HepG2 (cell line): ENCODE measurements at regions not wholly inside any gene's neighbourhood (a gene's known extent, or its start where the extent isn't known, plus 50 kb on each side); places are given as distances from the start of the nearest gene placed in this dataset.

Experiments used
- DPF2 ChIP-seq: sonication (generic); formaldehyde crosslinking; IDR thresholded peaks from 2 replicates; pipeline ENCODE4 v1.4.0; 2020; ENCODE audit warnings: mild to moderate bottlenecking, low read depth, missing genetic modification reagents, borderline replicate concordance
- GABPB1 ChIP-seq: IDR thresholded peaks from 2 replicates; pipeline ENCODE4 v1.6.1; 2016; ENCODE audit warnings: mild to moderate bottlenecking, missing genetic modification reagents, moderate library complexity, missing compliant biosample characterization
- MEIS1 ChIP-seq: sonication (generic); formaldehyde crosslinking; IDR thresholded peaks from 2 replicates; pipeline ENCODE4 v1.9.0; 2021; ENCODE audit warnings: mild to moderate bottlenecking, missing genetic modification reagents, moderate library complexity, borderline replicate concordance
- RAD21 ChIP-seq: fragments of 450-650 bp; formaldehyde crosslinking; IDR thresholded peaks from 2 replicates; pipeline ENCODE4 v1.5.0; 2020; ENCODE audit warnings: mild to moderate bottlenecking
- SMC3 ChIP-seq: IDR thresholded peaks from 2 replicates; pipeline ENCODE4 v1.6.1; 2011; ENCODE audit warnings: low read length, improper control_type of control experiment
- SP1 ChIP-seq, 2 experiments: fragments of 450-650 bp in 1 of 2; sonication (generic) in 1 of 2; formaldehyde crosslinking in 1 of 2; IDR thresholded peaks; 2 replicates each; pipeline versions ENCODE4 v1.4.0 to v1.6.1; 2016 to 2020; ENCODE audit warnings: missing genetic modification reagents in 1 of 2
- SUZ12 ChIP-seq: fragments of 150-350 bp; IDR thresholded peaks from 2 replicates; pipeline ENCODE4 v1.6.1; 2014; ENCODE audit warnings: low read depth, low read length
- ZBTB20 ChIP-seq: sonication (generic); formaldehyde crosslinking; IDR thresholded peaks from 2 replicates; pipeline ENCODE4 v1.8.1; 2023; ENCODE audit warnings: missing genetic modification reagents, low read depth, mild to moderate bottlenecking, borderline replicate concordance
- ZBTB33 ChIP-seq: sonication (generic); formaldehyde crosslinking; IDR thresholded peaks from 2 replicates; pipeline ENCODE4 v1.4.0; 2020; ENCODE audit warnings: missing genetic modification reagents
- ZKSCAN1 ChIP-seq: fragments of 150-350 bp; IDR thresholded peaks from 2 replicates; pipeline ENCODE4 v1.6.1; 2014; ENCODE audit warnings: low read length
- TF ChIP-seq, protein P1 (sequence below): IDR thresholded peaks from 2 replicates; pipeline ENCODE4 v1.6.1; 2016; ENCODE audit warnings: missing compliant biosample characterization, missing genetic modification reagents, borderline replicate concordance

- TF ChIP-seq MEIS1 (no peak), DPF2 (no peak), SMC3 (no peak), ZKSCAN1 (no peak), ZBTB33 (no peak), GABPB1 (no peak), SP1 (IDR thresholded peaks at IDR 0.05) (no peak), SP1 (CRISPR knock-in tag; IDR thresholded peaks at IDR 0.05) (no peak), RAD21 (CRISPR knock-in tag) (no peak), ZBTB20 (CRISPR knock-in tag) (no peak), SUZ12 (no peak)
- TF ChIP-seq, protein P1, sequence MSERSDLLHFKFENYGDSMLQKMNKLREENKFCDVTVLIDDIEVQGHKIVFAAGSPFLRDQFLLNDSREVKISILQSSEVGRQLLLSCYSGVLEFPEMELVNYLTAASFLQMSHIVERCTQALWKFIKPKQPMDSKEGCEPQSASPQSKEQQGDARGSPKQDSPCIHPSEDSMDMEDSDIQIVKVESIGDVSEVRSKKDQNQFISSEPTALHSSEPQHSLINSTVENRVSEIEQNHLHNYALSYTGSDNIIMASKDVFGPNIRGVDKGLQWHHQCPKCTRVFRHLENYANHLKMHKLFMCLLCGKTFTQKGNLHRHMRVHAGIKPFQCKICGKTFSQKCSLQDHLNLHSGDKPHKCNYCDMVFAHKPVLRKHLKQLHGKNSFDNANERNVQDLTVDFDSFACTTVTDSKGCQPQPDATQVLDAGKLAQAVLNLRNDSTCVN (CRISPR knock-in tag): no peak
Measured at GRCh38 chr12:92648242-92649031, 54.4 kb upstream of the PLEKHG7 start.
